ENCODE measurements at regions not wholly inside any gene's neighbourhood (a gene's known extent, or its start where the extent isn't known, plus 50 kb on each side); places are given as distances from the start of the nearest gene placed in this dataset.

DNA sequence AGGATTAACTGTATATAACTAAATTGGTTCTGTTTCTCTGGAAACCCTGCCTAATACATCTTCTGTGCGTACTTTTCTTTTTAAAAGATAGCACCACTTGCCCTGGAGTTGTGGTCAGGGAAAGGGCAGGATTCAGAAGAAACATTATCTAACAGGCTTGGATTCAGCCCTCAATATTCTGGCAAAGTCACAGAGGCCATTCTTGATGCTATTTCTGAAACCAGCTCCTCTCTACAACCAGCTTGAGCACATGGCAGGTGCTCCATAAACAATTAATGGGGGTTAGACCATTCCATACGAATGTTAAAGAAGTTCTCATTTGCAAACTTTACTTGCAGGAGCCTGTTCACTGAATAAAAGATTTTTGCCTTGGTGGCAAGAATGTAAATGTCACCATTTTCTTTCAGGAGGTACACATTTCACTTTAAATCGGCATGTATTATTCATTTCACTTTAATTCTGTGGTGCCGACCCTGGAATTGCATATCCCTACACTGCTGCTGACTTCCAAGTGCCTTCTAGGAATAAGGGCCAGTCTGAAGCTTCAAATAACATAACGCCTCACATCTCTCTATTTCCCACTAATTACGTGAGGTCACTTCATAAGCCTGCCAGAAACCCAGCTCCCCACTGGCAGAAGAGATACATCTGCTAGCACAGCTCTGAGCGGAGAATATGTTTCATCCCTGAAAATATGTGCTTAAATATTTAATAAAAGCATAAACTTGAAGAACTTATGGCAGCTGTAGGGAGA lies 248.7 kb downstream of the ADGRG6 start:
- Mint-ChIP-seq H3K27ac (no peak overlapping the region), H3K4me3 (no peak overlapping the region), H3K36me3 (no peaks in the 10 kb centered on the region), H3K27me3 (ENCODE audit: low read depth) (no peaks in the 10 kb centered on the region), H3K9me3 (0 out of 2 replicates have a peak, but pooled peaks cover 6% of the 10 kb centered on the region), H3K4me1 (peaks cover 29% of the 10 kb centered on the region)
- peak; percentile 38 for ATAC-seq
- ChIA-PET CTCF (interaction anchor here (1.2 to 3.5 kb wide), 3 partner anchors 16 to 196 kb away, joined by 3 to 17 read pairs (median 5); no protein-coding TSS in a partner anchor), POLR2A (no interaction called here)
- DNase-seq (ENCODE audit: low spot score), result no peak
- TF ChIP-seq, protein P1, sequence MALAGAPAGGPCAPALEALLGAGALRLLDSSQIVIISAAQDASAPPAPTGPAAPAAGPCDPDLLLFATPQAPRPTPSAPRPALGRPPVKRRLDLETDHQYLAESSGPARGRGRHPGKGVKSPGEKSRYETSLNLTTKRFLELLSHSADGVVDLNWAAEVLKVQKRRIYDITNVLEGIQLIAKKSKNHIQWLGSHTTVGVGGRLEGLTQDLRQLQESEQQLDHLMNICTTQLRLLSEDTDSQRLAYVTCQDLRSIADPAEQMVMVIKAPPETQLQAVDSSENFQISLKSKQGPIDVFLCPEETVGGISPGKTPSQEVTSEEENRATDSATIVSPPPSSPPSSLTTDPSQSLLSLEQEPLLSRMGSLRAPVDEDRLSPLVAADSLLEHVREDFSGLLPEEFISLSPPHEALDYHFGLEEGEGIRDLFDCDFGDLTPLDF (CRISPR knock-in tag; IDR thresholded peaks at IDR 0.05), result no peak
- TF ChIP-seq ESRRA (CRISPR knock-in tag; IDR thresholded peaks at IDR 0.05; ENCODE audit: borderline replicate concordance), result no peak
- TF ChIP-seq, protein P2, sequence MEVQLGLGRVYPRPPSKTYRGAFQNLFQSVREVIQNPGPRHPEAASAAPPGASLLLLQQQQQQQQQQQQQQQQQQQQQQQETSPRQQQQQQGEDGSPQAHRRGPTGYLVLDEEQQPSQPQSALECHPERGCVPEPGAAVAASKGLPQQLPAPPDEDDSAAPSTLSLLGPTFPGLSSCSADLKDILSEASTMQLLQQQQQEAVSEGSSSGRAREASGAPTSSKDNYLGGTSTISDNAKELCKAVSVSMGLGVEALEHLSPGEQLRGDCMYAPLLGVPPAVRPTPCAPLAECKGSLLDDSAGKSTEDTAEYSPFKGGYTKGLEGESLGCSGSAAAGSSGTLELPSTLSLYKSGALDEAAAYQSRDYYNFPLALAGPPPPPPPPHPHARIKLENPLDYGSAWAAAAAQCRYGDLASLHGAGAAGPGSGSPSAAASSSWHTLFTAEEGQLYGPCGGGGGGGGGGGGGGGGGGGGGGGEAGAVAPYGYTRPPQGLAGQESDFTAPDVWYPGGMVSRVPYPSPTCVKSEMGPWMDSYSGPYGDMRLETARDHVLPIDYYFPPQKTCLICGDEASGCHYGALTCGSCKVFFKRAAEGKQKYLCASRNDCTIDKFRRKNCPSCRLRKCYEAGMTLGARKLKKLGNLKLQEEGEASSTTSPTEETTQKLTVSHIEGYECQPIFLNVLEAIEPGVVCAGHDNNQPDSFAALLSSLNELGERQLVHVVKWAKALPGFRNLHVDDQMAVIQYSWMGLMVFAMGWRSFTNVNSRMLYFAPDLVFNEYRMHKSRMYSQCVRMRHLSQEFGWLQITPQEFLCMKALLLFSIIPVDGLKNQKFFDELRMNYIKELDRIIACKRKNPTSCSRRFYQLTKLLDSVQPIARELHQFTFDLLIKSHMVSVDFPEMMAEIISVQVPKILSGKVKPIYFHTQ (CRISPR knock-in tag; IDR thresholded peaks at IDR 0.05), result no peak

DNA sequence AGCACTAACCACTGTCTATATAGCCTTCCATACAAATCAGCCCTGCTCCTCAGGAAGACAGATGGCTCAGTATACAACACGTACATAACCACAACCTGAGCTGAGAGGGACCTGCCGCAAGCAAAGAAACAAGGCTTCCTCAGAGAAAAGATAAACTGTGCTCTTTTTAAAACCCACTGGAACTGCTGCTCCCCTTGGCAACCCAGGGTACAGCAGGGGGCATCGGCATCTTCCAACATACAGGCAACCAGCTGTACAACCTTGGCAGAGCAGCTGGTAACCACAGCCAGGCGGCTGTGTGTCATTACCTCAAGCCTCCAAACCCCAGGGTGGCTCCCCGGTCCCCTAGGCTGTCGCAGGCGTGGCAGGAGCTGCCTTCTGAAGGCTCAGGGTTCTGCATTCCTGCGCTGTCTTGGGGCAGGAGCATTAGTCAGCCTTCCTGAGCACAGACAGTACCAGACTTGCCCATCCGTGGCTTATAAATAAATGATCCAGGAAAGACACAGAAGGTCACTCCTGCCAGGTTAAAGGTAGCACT lies 249.5 kb downstream of the ADGRG6 start:
- H3K27ac Mint-ChIP-seq, result no peak overlapping the region
- no peaks in the 10 kb centered on the region for H3K36me3 Mint-ChIP-seq
- POLR2A ChIA-PET, result no interaction called here
- ATAC-seq, result peak; percentile 78
- DNase-seq (ENCODE audit: low spot score), result peak; percentile 12
- CTCF ChIA-PET, result interaction anchor here (0.7 to 3.5 kb wide), 5 partner anchors 13 to 475 kb away, joined by 3 to 17 read pairs (median 4); no protein-coding TSS in a partner anchor
- no peaks in the 10 kb centered on the region for H3K27me3 Mint-ChIP-seq (ENCODE audit: low read depth)
- H3K4me1 Mint-ChIP-seq, result peaks cover 29% of the 10 kb centered on the region
- H3K9me3 Mint-ChIP-seq, result peaks cover 7% of the 10 kb centered on the region
- no peak for TF ChIP-seq NR2C2 (CRISPR knock-in tag; IDR thresholded peaks at IDR 0.05)
- TF ChIP-seq, protein P3, sequence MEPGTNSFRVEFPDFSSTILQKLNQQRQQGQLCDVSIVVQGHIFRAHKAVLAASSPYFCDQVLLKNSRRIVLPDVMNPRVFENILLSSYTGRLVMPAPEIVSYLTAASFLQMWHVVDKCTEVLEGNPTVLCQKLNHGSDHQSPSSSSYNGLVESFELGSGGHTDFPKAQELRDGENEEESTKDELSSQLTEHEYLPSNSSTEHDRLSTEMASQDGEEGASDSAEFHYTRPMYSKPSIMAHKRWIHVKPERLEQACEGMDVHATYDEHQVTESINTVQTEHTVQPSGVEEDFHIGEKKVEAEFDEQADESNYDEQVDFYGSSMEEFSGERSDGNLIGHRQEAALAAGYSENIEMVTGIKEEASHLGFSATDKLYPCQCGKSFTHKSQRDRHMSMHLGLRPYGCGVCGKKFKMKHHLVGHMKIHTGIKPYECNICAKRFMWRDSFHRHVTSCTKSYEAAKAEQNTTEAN (CRISPR knock-in tag; IDR thresholded peaks at IDR 0.05), result no peak
- TF ChIP-seq ESRRA (CRISPR knock-in tag; IDR thresholded peaks at IDR 0.05; ENCODE audit: borderline replicate concordance), result no peak
- TF ChIP-seq ZNF219 (CRISPR knock-in tag; IDR thresholded peaks at IDR 0.05; ENCODE audit: borderline replicate concordance), result no peak
- TF ChIP-seq, protein P4, sequence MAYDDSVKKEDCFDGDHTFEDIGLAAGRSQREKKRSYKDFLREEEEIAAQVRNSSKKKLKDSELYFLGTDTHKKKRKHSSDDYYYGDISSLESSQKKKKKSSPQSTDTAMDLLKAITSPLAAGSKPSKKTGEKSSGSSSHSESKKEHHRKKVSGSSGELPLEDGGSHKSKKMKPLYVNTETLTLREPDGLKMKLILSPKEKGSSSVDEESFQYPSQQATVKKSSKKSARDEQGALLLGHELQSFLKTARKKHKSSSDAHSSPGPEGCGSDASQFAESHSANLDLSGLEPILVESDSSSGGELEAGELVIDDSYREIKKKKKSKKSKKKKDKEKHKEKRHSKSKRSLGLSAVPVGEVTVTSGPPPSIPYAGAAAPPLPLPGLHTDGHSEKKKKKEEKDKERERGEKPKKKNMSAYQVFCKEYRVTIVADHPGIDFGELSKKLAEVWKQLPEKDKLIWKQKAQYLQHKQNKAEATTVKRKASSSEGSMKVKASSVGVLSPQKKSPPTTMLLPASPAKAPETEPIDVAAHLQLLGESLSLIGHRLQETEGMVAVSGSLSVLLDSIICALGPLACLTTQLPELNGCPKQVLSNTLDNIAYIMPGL (CRISPR knock-in tag; IDR thresholded peaks at IDR 0.05), result no peak
- no peak for TF ChIP-seq FOXP1 (CRISPR knock-in tag; IDR thresholded peaks at IDR 0.05; ENCODE audit: borderline replicate concordance)
- TF ChIP-seq OVOL2 (CRISPR knock-in tag; IDR thresholded peaks at IDR 0.05; ENCODE audit: borderline replicate concordance), result no peak
- TF ChIP-seq, protein P5, sequence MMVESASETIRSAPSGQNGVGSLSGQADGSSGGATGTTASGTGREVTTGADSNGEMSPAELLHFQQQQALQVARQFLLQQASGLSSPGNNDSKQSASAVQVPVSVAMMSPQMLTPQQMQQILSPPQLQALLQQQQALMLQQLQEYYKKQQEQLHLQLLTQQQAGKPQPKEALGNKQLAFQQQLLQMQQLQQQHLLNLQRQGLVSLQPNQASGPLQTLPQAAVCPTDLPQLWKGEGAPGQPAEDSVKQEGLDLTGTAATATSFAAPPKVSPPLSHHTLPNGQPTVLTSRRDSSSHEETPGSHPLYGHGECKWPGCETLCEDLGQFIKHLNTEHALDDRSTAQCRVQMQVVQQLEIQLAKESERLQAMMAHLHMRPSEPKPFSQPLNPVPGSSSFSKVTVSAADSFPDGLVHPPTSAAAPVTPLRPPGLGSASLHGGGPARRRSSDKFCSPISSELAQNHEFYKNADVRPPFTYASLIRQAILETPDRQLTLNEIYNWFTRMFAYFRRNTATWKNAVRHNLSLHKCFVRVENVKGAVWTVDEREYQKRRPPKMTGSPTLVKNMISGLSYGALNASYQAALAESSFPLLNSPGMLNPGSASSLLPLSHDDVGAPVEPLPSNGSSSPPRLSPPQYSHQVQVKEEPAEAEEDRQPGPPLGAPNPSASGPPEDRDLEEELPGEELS (CRISPR knock-in tag; IDR thresholded peaks at IDR 0.05), result no peak
- TF ChIP-seq GABPB1 (CRISPR knock-in tag; IDR thresholded peaks at IDR 0.05), result no peak
- TF ChIP-seq, protein P6, sequence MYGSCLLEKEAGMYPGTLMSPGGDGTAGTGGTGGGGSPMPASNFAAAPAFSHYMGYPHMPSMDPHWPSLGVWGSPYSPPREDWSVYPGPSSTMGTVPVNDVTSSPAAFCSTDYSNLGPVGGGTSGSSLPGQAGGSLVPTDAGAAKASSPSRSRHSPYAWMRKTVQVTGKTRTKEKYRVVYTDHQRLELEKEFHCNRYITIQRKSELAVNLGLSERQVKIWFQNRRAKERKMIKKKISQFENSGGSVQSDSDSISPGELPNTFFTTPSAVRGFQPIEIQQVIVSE (CRISPR knock-in tag; IDR thresholded peaks at IDR 0.05; ENCODE audit: borderline replicate concordance), result no peak
- no peak for TF ChIP-seq TEAD4 (CRISPR knock-in tag; IDR thresholded peaks at IDR 0.05)
- TF ChIP-seq NR3C1 (CRISPR knock-in tag; conservative IDR thresholded peaks at IDR 0.05; ENCODE audit: low read depth), result no peak
- no peak overlapping the region for H3K4me3 Mint-ChIP-seq

All from WTC11 (cell line).